ENCODE measurements at regions not wholly inside any gene's neighbourhood (a gene's known extent, or its start where the extent isn't known, plus 50 kb on each side); places are given as distances from the start of the nearest gene placed in this dataset.

DNA sequence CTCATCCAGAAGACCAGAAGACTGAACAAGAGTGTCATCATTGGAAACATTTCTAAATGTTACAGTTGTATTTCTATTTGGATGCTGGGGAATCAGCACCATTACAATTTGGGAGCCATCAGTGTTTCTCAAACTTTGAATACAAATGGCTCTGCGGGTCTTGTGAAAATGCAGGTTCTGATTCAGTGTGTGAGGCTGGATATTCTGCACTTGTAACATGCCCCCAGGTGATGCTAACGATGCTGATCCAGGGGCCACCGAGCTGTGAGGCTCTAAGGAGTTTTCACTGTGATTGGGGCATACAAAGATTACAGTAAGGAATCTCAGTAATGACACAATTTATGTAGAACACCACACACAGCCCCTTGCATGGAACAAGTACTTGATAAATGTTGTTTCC, 167.7 kb downstream of the ACTL7B start:
- TF ChIP-seq, protein P1, sequence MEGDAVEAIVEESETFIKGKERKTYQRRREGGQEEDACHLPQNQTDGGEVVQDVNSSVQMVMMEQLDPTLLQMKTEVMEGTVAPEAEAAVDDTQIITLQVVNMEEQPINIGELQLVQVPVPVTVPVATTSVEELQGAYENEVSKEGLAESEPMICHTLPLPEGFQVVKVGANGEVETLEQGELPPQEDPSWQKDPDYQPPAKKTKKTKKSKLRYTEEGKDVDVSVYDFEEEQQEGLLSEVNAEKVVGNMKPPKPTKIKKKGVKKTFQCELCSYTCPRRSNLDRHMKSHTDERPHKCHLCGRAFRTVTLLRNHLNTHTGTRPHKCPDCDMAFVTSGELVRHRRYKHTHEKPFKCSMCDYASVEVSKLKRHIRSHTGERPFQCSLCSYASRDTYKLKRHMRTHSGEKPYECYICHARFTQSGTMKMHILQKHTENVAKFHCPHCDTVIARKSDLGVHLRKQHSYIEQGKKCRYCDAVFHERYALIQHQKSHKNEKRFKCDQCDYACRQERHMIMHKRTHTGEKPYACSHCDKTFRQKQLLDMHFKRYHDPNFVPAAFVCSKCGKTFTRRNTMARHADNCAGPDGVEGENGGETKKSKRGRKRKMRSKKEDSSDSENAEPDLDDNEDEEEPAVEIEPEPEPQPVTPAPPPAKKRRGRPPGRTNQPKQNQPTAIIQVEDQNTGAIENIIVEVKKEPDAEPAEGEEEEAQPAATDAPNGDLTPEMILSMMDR (conservative IDR thresholded peaks at IDR 0.05; ENCODE audit: low read length), result no peak
- TF ChIP-seq EZH2phosphoT487 (IDR thresholded peaks at IDR 0.05; ENCODE audit: borderline replicate concordance), result no peak
- Histone ChIP-seq H3K4me2 (ENCODE audit: low read depth, low read length, poor library complexity, severe bottlenecking) (no peak overlapping the region), H3K36me3 (ENCODE audit: insufficient read depth, low read length) (no peaks in the 10 kb centered on the region)

DNA sequence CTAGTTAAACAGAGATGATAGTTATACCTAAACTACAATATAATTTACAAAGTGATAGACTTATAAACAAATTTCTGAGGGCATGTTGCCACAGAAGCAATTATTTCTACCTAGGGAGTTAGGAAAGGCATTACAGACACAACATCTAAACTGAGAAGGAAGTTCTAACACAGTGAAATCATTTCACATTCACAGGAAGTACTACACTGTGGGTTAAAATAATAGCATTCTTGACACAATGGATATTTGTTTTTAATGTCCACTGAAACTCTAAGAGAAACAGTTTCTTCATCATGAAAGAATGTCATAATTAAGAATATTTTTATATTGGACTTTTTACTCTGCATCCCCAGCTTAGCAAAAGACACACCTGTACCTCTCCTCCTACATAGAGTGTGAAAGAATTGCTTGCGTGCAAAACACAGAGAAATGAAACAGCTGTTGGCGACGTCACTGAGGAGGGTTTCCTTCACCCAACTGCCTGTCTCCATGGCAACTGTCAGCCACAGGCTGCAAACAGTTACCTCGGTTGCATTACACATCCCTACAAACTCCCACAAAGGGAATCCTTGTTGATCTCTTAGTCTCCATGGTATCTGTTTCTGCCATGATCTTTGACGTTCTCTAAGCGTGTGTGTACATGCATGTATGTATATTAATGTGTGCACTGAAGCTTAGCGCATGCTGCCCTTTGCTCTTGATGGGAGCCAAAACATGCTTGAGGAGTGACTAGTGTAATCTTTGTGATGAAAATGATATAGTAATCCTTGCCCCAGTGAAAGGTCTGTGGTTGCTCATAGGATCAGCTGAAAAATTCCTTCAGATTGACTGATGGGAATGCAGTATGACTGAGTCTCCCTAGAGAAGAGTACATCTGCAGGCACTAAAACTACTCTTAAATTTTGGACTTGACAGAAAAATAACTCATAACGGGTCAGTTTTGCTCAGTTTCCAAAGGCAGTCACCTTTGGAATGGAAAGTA, 168.5 kb downstream of the ACTL7B start:
- H3K9me3 ChIP-seq (ENCODE audit: insufficient read depth, low read depth, low read length), result no peaks in the 10 kb centered on the region; the same call in 1 of the 2 replicates
- H3K36me3 ChIP-seq (ENCODE audit: insufficient read depth, low read length), result no peaks in the 10 kb centered on the region
- no peaks in the 10 kb centered on the region for H3K27me3 ChIP-seq (ENCODE audit: insufficient read depth, low read length, poor library complexity, severe bottlenecking)
- H3K9ac ChIP-seq (ENCODE audit: low read depth, low read length, poor library complexity, severe bottlenecking), result no peak overlapping the region
- H3K4me3 ChIP-seq (ENCODE audit: low read length, poor library complexity, severe bottlenecking), result no peak overlapping the region
- no peaks in the 10 kb centered on the region for H3F3A ChIP-seq (ENCODE audit: low read depth)
- no peak overlapping the region for H3K4me2 ChIP-seq (ENCODE audit: low read depth, low read length, poor library complexity, severe bottlenecking)
- no peaks in the 10 kb centered on the region for H3K4me1 ChIP-seq (ENCODE audit: insufficient read depth, low read length, poor library complexity, severe bottlenecking)
- H3K9me2 ChIP-seq (replicated peaks; ENCODE audit: low read depth, low read length), result no peaks in the 10 kb centered on the region
- no peaks in the 10 kb centered on the region for H4K20me1 ChIP-seq (ENCODE audit: insufficient read depth, low read length, poor library complexity, severe bottlenecking)
- no peaks in the 10 kb centered on the region for H3K79me2 ChIP-seq (ENCODE audit: insufficient read depth, low read length)
- H2AFZ ChIP-seq (ENCODE audit: low read length), result no peak overlapping the region
- TF ChIP-seq, protein P1 (conservative IDR thresholded peaks at IDR 0.05; ENCODE audit: low read length), result no peak
- no peak for TF ChIP-seq EZH2phosphoT487 (IDR thresholded peaks at IDR 0.05; ENCODE audit: borderline replicate concordance)

More for the DNA sequence above, 167.7 kb downstream of the ACTL7B start:
- Histone ChIP-seq H3F3A (ENCODE audit: low read depth) (no peaks in the 10 kb centered on the region), H4K20me1 (ENCODE audit: insufficient read depth, low read length, poor library complexity, severe bottlenecking) (no peaks in the 10 kb centered on the region), H3K9ac (ENCODE audit: low read depth, low read length, poor library complexity, severe bottlenecking) (no peak overlapping the region), H3K27me3 (ENCODE audit: insufficient read depth, low read length, poor library complexity, severe bottlenecking) (no peaks in the 10 kb centered on the region), H3K4me3 (ENCODE audit: low read length, poor library complexity, severe bottlenecking) (no peak overlapping the region), H3K79me2 (ENCODE audit: insufficient read depth, low read length) (no peaks in the 10 kb centered on the region), H3K4me1 (ENCODE audit: insufficient read depth, low read length, poor library complexity, severe bottlenecking) (no peaks in the 10 kb centered on the region), H3K9me3 (ENCODE audit: insufficient read depth, low read depth, low read length) (no peaks in the 10 kb centered on the region; the same call in 1 of the 2 replicates), H2AFZ (ENCODE audit: low read length) (no peak overlapping the region), H3K9me2 (replicated peaks; ENCODE audit: low read depth, low read length) (no peaks in the 10 kb centered on the region)

DNA sequence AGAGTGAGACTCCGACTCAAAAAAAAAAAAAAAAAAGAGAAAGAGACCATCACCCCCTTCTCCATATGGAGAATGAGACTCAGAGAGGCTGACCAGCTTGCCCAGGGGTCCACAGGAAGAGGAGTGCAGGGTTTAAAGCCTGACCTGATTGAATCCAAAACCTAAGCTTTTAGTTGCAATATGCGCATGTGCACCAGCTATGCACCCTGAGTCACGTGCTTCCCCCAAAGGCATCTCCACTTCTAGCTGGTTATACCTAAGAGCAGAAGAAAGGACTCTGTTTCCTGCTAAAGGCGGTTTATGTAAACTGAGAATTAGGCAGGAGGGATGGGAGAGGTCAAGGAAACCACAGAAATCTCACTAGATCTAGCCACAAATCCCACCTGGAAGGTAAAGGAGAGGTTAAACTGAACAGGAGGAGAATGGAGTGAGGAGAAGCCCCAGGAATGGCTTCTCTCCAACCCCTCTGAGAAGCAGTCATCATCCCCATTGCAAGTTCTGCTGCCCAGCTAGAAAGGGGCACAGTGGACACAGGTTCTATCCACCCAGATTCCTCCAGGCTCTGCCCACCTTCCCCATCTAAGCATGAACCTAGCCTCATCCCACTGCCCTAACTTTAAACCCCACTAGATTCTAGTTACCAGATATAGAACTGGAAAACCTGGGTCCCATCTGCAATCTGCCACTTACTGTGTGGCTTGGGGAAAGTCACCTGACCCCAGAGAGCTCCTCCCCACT, 171.3 kb downstream of the ACTL7B start:
- no peak for TF ChIP-seq EZH2phosphoT487 (IDR thresholded peaks at IDR 0.05; ENCODE audit: borderline replicate concordance)
- TF ChIP-seq, protein P1 (conservative IDR thresholded peaks at IDR 0.05; ENCODE audit: low read length), result no peak
- no peaks in the 10 kb centered on the region for H3K27me3 ChIP-seq (ENCODE audit: insufficient read depth, low read length, poor library complexity, severe bottlenecking)
- no peaks in the 10 kb centered on the region for H3K79me2 ChIP-seq (ENCODE audit: insufficient read depth, low read length)
- no peak overlapping the region for H2AFZ ChIP-seq (ENCODE audit: low read length)
- H3K9me3 ChIP-seq (ENCODE audit: insufficient read depth, low read depth, low read length), result no peaks in the 10 kb centered on the region; the same call in 1 of the 2 replicates
- no peaks in the 10 kb centered on the region for H3K9me2 ChIP-seq (replicated peaks; ENCODE audit: low read depth, low read length)
- H3K9ac ChIP-seq (ENCODE audit: low read depth, low read length, poor library complexity, severe bottlenecking), result no peak overlapping the region
- no peak overlapping the region for H3K4me3 ChIP-seq (ENCODE audit: low read length, poor library complexity, severe bottlenecking)
- no peaks in the 10 kb centered on the region for H3K36me3 ChIP-seq (ENCODE audit: insufficient read depth, low read length)
- no peaks in the 10 kb centered on the region for H3F3A ChIP-seq (ENCODE audit: low read depth)
- no peaks in the 10 kb centered on the region for H3K4me1 ChIP-seq (ENCODE audit: insufficient read depth, low read length, poor library complexity, severe bottlenecking)
- H3K4me2 ChIP-seq (ENCODE audit: low read depth, low read length, poor library complexity, severe bottlenecking), result no peak overlapping the region
- H4K20me1 ChIP-seq (ENCODE audit: insufficient read depth, low read length, poor library complexity, severe bottlenecking), result no peaks in the 10 kb centered on the region

Measured in Loucy (cell line).